ENCODE measurements at regions not wholly inside any gene's neighbourhood (a gene's known extent, or its start where the extent isn't known, plus 50 kb on each side); places are given as distances from the start of the nearest gene placed in this dataset.

DNA sequence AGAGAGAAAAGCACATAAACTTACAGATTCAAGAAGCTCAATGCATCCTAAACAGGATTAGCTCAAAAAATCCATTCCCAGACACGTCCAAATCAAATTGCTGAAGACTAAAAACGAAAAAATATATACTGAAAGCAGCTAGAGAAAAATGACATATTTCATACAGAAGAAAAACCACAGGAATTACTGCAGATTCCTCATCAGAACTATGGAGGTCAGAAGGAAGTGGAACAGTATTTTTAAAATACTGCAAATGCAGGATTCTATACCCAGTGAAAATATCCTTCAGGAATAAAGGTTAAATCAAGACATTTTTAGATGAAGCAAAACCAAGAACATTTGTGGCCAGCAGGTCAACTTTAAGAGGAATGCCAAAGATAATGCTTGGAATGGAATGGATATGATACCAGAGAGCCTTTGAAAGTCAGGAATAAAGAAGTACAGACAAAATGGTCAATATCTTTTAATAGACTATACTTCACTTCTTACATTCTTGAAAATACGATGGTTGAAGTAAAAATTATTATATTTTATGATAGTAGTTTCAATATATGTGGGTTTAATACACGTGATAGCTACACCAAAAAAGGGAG lies 352.9 kb downstream of the CTTN start:
- no peak for DNase-seq

DNA sequence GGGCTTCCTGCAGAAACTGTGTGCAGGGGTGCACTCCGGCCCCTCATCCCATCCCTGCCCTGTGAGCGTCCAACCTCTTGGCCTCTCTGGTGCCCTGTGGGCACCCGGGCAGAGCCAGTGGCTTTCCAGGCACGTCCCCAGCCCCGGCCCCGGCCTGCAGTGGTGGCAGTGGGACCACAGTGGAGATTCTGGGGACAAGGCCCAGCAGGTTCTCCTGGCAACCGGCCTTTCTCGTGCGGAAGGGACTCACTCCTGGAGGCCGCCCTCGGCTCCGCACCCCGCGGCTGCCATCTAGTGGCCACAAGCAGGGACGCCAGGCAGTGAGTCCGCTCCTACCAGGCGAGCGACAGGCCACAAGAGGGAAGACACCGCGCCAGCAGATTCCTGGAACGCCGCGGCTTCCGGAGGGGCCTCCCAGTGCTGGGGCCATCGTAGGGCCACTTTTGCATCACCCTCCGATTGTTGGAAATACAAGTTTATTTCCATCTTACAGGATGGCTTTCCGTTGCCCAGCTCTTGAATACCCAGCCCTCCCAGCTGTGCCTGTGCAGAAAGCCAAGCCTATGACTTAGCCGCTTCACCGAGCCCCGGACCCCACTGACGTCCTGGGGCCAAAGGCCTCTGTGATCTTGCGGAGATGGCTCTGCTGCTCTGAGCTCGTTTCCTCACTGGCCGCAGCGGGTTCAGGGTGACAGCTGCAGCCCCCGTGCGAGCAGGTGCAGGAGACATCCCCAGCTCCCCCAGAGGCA lies 357.3 kb downstream of the CTTN start:
- DNase-seq, result peak; percentile 78

DNA sequence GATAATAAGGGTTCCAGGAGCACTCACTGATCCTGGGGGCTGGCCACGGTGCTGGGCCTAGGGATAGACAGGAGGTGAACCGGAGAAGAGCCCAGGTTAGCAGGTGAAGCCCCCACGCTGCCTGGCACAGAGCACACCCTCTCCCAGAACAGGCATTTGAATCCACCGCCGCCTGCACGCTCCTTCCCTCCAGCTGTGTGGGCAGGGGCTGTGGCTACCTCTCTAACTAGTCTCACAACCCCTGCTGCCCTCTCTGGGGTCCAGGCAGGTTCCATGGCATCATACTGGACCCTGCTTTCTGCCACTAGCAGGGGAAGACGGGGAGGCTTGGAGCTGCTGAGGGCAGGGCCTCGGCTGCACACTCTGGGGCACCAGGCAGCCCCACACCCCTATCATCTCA lies 358.0 kb downstream of the CTTN start:
- no peak for DNase-seq

- no peak for DNase-seq
These were observed 358.4 kb downstream of the CTTN start for GRCh38 chr11:70756756-70757155.

- no peak for DNase-seq
These were observed 358.9 kb downstream of the CTTN start for GRCh38 chr11:70757241-70757640.

DNA sequence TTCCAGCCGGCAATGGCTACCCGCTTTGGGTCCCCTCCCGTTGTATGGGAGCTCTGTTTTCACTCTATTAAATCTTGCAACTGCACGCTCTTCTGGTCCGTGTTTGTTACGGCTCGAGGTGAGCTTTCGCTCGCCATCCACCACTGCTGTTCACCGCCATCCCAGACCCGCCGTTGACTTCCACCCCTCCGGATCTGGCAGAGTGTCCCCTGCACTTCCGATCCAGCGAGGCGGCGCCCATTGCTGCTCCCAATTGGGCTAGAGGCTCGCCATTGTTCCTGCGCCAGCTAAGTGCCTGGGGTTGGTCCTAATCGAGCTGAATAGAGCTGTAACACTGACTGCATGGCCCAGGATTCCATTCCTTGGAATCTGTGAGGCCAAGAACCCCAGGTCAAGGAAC lies 359.9 kb downstream of the CTTN start:
- no peak for DNase-seq

DNA sequence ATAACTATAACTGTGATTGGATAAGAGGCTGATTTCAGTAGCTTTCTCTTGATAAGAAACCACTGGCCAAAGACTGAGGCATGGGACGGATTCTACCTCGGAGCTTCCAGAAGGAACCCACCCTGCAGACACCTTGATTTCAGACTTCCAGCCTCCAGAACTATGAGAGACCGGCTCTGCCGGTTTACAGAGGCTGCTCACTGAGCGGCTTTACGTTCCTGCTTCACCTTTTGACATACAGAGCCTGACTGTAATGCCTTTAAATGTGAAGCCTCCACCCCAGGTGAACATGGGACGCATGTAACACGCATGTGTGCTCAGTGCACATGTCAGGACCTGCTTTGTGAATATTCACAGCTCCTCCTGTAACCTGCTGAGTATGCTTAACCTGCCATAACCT lies 361.5 kb downstream of the CTTN start:
- no peak for DNase-seq

DNA sequence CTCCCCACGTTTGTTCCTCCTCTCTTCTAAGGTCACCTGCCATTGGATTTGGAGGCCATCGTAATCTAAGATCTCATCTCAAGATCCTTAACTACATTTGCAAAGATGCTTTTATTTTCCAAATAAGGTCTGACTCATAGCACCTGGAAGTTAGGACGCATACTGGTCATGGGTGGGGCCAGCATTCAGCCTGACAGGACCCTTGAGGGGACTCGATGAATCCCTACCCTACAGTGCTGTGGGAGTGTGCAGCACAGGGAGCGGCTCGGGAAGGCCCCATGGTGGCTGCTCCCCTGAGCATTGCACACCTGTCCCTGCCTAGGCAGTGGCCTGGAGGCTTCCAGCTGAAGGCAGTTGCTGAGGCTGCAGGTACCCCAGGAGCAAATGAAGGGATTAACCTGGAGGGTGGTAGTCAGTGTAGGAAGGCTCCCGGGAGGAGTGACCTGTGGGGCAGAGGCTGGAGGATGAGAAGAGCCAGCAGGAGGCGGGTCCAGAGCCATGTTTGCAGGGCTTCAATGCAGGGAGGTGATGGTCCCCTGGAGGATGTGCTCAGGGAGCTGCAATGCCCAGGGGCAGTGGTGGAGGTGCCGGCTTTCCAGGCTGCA lies 362.2 kb downstream of the CTTN start:
- no peak for DNase-seq

DNA sequence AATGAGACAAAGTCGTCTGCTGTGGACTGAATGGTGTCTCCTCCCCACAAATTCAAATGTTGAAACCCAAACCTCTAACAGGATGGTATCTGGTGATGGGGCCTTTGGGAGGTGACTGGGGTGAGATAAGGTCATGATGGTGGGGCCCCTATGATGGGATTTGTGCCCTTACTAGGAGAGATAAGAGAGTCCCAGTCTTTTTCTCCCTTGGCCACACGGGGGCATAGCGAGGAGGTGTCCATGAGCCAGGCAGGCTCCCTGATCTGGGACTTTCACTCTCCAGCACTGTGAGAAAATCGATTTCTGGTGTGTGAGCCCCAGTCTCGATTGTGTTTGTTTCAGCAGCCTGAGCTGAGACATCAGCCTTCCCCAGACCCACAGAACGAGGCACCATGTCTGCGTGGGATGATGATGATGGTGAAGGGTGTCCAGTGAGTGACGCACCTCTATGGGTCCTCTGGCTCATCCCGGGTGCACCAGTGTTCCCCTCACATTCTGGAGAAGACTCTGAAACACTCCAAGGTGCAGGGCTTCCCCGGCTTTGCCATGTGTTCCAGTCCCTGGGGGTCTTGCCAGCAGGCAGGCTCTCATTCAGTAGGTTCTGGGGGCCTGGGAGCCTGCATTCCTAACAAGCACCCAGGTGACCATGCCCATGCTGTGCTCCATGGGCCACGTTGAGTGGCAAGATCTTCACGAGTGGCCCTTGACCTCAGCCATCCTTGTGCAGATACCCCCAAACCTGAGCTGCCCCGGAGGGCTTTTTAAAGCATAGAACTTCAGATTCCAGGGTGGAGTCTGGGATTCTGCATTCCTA lies 363.0 kb downstream of the CTTN start:
- no peak for DNase-seq

DNA sequence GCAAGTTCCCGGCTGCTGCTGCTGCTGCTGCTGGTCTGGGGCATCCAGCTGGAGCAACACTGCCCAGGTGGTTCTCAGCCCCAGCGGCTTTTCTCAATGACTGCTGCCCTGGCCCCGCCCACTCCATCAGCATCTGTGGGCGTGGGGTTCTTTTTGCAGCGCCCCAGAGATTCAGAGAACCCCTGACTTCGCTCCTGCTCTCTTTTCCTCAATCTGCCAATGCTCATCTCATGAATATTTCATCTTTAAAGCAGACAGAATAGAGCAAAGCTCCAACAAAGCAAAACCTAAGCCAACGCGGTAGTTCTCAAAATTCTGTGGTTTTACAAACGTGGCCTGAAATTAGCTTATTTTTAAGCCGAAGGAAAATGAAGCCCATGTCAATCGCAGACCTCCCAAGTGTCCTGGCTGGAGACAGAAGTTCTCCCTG lies 363.6 kb downstream of the CTTN start:
- no peak for DNase-seq

DNA sequence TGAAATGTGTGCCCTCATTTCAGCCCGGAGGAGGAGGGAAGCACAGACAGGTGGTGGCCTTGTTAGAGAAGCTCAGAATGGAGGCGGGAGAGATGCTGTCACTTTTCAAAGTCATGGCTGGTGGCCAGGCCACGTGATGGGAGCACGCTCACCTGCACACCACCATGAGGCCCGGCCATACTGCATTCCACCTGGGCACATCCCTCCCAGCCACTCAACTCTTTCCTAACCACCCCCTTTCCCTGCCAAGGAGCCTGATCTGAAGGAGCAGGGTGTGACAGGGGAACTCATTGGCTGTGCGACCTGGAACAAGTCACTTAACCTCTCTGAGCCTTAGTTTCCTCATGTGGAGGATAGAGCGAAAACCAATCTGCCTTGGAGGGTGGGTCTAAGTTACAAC lies 364.5 kb downstream of the CTTN start:
- DNase-seq, result no peak

- DNase-seq, result no peak
These were observed 365.3 kb downstream of the CTTN start for GRCh38 chr11:70763606-70764005.

GRCh38 chr11:70764356-70764905 lies 366.1 kb downstream of the CTTN start:
- DNase-seq, result no peak

GRCh38 chr11:70766901-70767300 lies 368.6 kb downstream of the CTTN start:
- DNase-seq, result no peak

DNA sequence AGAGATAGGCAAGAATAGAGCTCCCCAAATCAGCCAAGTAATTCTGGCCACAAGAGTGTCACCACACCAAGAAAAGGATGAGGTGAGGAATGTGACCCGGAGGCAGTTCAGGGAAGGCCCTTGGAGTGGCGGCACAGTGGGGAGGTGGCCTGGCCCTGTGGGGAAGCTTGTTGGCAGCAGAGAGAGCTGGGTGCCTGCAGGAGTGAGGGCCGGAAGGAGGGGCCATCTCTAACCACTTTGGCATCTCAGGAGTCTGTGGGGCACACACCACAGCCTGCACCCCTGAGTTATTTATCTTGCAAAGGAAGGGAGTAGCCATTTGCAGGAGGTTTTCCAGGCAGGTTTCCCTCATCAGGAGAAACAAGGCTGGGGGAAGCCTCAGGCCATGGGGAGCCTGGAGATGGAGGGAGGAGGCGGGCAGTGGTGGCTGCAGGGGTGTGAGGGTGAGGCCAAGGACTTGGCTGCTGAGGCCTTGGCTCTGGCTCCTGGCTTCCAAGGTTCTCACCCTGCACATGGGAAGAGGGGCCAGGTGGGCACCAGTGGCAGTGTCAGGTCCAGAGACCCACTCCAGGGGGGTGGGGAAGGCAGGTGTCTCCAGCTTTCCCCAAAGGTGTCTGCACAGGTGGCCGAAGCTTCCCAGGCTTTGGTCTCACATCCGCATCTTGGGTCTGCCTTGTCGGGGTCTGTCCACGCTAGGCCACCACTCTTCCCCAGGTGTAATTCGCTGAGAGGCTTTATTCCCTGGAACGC lies 370.2 kb downstream of the CTTN start:
- no peak for DNase-seq

GRCh38 chr11:70769106-70769505 lies 370.8 kb downstream of the CTTN start:
- no peak for DNase-seq

DNA sequence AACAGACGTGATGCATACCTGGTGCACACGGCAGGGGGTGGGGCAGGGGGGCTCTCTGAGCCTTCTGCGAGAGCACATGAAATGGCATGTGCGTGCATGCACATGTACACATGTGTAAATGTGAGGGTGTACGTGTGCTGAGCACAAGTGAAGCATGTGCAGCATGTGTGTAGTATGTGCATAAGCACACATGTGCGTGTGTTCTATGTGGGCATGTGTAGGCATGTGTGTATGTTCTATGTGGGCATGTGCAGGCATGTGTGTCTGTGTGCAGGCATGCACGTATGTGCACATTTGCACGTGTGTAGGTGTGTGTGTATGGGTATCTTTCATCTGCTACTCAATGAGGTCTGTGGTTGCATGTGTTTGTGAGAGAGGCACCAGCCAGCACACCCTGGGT lies 371.2 kb downstream of the CTTN start:
- DNase-seq, result no peak

DNA sequence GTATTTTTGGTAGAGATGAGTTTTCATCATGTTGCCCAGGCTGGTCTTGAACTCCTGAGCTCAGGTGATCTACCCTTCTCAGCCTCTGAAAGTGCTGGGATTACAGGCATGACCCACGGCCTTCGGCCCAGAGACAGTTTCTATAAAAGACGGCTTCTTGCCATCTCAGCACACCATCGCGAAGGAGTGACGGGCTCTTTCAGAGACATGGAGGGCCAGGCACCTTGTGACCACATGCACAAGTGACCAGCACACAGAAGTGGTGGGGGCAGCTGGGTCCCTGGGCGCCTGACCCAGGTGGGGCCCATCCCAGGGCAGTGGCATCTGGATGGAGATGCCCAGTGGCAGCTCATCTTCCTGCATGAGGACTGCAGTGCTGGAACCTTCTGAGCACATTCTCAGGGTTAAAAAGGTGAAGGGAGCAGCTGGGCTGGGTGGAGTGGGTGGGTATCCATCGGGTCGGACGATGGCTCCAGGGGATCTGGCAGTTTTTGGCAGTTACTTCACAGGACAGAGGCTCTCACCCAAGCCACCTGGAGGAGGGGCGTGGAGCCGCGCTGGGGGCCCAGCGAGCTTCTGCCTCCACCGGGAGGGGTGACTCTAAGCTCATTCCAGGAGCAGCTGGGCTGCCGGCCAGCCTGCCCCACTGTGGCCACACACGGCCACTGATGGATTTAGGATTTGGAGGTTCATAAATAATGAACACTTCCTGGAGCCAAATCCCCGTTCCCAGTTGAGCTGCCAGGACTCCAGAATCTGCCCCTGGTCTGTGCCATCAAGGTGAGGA lies 373.0 kb downstream of the CTTN start:
- DNase-seq, result no peak

- no peak for DNase-seq
These were observed 374.6 kb downstream of the CTTN start for GRCh38 chr11:70772950-70773349.

- DNase-seq, result no peak
These were observed 377.2 kb downstream of the CTTN start for GRCh38 chr11:70775386-70776075.

GRCh38 chr11:70776914-70777532 lies 378.7 kb downstream of the CTTN start:
- no peak for DNase-seq

All from activated CD4-positive, alpha-beta T cell treated with anti-CD3 and anti-CD28 coated beads for 48 hours (primary cell).